H9 (cell line): ENCODE measurements at regions not wholly inside any gene's neighbourhood (a gene's known extent, or its start where the extent isn't known, plus 50 kb on each side); places are given as distances from the start of the nearest gene placed in this dataset.

Experiments used
- DNase-seq: peaks from one replicate; pipeline ENCODE4 v3.0.0-alpha.2; 2017
- H2AFZ ChIP-seq: one replicate; pipeline ENCODE4 v1.6.1; 2013; ENCODE audit warnings: mild to moderate bottlenecking, low read length, control low read depth, moderate library complexity
- H2AK5ac ChIP-seq: 2 replicates; pipeline ENCODE4 v1.6.1; 2013; ENCODE audit warnings: low read length, control low read depth, mixed read lengths; ENCODE audit not compliant: insufficient read length
- H2BK120ac ChIP-seq: one replicate; pipeline ENCODE4 v1.6.1; 2013; ENCODE audit warnings: low read depth, mild to moderate bottlenecking, low read length, control low read depth, inconsistent platforms; ENCODE audit not compliant: poor library complexity, severe bottlenecking
- H2BK12ac ChIP-seq: 2 replicates; pipeline ENCODE4 v1.6.1; 2013; ENCODE audit warnings: low read length, control low read depth, mixed read lengths, low read depth; ENCODE audit not compliant: insufficient read length
- H2BK15ac ChIP-seq: 2 replicates; pipeline ENCODE4 v1.6.1; 2013; ENCODE audit warnings: low read depth, low read length, control low read depth
- H2BK20ac ChIP-seq: one replicate; pipeline ENCODE4 v1.6.1; 2013; ENCODE audit warnings: low read depth, mild to moderate bottlenecking, low read length, control low read depth, inconsistent platforms; ENCODE audit not compliant: poor library complexity, severe bottlenecking
- H2BK5ac ChIP-seq: 2 replicates; pipeline ENCODE4 v1.6.1; 2013; ENCODE audit warnings: low read length, control low read depth, mixed read lengths; ENCODE audit not compliant: insufficient read length
- H3K14ac ChIP-seq: 2 replicates; pipeline ENCODE4 v1.6.1; 2013; ENCODE audit warnings: low read length, control low read depth; ENCODE audit not compliant: insufficient read depth
- H3K18ac ChIP-seq: 2 replicates; pipeline ENCODE4 v1.6.1; 2013; ENCODE audit warnings: low read depth, mild to moderate bottlenecking, mixed read lengths, low read length, control low read depth; ENCODE audit not compliant: insufficient read length
- H3K23ac ChIP-seq: 2 replicates; pipeline ENCODE4 v1.6.1; 2013; ENCODE audit warnings: low read length, control low read depth, mixed read lengths, low read depth; ENCODE audit not compliant: insufficient read length
- H3K23me2 ChIP-seq: 2 replicates; pipeline ENCODE4 v1.6.1; 2013; ENCODE audit warnings: low read depth, mild to moderate bottlenecking, mixed read lengths, low read length, control low read depth; ENCODE audit not compliant: insufficient read length, poor library complexity, severe bottlenecking
- H3K27ac ChIP-seq: 2 replicates; pipeline ENCODE4 v1.5.1; 2013; ENCODE audit warnings: low read length, control low read depth, mixed read lengths, low read depth; ENCODE audit not compliant: insufficient read length
- H3K27me3 ChIP-seq: 2 replicates; pipeline ENCODE4 v1.6.1; 2013; ENCODE audit warnings: low read length, control low read depth, inconsistent platforms; ENCODE audit not compliant: insufficient read depth
- H3K4ac ChIP-seq: 2 replicates; pipeline ENCODE4 v1.6.1; 2013; ENCODE audit warnings: low read depth, mild to moderate bottlenecking, control low read depth, inconsistent platforms, low read length, moderate library complexity
- H3K4me1 ChIP-seq: 2 replicates; pipeline ENCODE4 v1.6.1; 2013; ENCODE audit warnings: low read length, control low read depth, inconsistent platforms; ENCODE audit not compliant: insufficient read depth
- H3K4me2 ChIP-seq: 2 replicates; pipeline ENCODE4 v1.6.1; 2013; ENCODE audit warnings: low read length, control low read depth, mixed read lengths; ENCODE audit not compliant: insufficient read length, insufficient read depth
- H3K56ac ChIP-seq: 2 replicates; pipeline ENCODE4 v1.6.1; 2013; ENCODE audit warnings: low read depth, mild to moderate bottlenecking, mixed read lengths, low read length, control low read depth; ENCODE audit not compliant: insufficient read length
- H3K79me1 ChIP-seq: 2 replicates; pipeline ENCODE4 v1.6.1; 2013; ENCODE audit warnings: low read depth, mild to moderate bottlenecking, moderate library complexity, low read length, control low read depth, inconsistent platforms; ENCODE audit not compliant: insufficient read depth, poor library complexity, severe bottlenecking
- H3K79me2 ChIP-seq: 2 replicates; pipeline ENCODE4 v1.6.1; 2013; ENCODE audit warnings: low read length, control low read depth, inconsistent platforms; ENCODE audit not compliant: insufficient read depth
- H3K9ac ChIP-seq: 2 replicates; pipeline ENCODE4 v1.6.1; 2013; ENCODE audit warnings: low read length, control low read depth, mixed read lengths; ENCODE audit not compliant: insufficient read length; ENCODE audit errors: extremely low read depth
- H3K9me3 ChIP-seq: one replicate; pipeline ENCODE4 v1.6.1; 2013; ENCODE audit warnings: low read depth, low read length, inconsistent platforms; ENCODE audit not compliant: control insufficient read depth
- H3T11ph ChIP-seq: one replicate; pipeline ENCODE4 v1.6.1; 2013; ENCODE audit warnings: mild to moderate bottlenecking, low read length, control low read depth, inconsistent platforms
- H4K20me1 ChIP-seq: one replicate; pipeline ENCODE4 v1.6.1; 2013; ENCODE audit not compliant: control insufficient read depth, insufficient read length, insufficient read depth
- H4K5ac ChIP-seq: 2 replicates; pipeline ENCODE4 v1.6.1; 2013; ENCODE audit warnings: low read depth, mild to moderate bottlenecking, mixed read lengths, low read length, control low read depth; ENCODE audit not compliant: insufficient read length
- H4K8ac ChIP-seq: replicated peaks from 2 replicates; pipeline ENCODE4 v1.6.1; 2013; ENCODE audit warnings: low read length, control low read depth, mixed read lengths, low read depth; ENCODE audit not compliant: insufficient read length
- H4K91ac ChIP-seq: 2 replicates; pipeline ENCODE4 v1.6.1; 2013; ENCODE audit warnings: low read depth, mild to moderate bottlenecking, moderate library complexity, mixed read lengths, low read length, control low read depth; ENCODE audit not compliant: insufficient read length
- H3K27ac Mint-ChIP-seq, 3 experiments: 2 replicates in 2 of 3; 3 replicates in 1 of 3; pipeline ENCODE4 v1.8.0; 2020 to 2021; ENCODE audit warnings: mixed read lengths in 3 of 3, mild to moderate bottlenecking in 1 of 3, moderate library complexity in 1 of 3
- H3K27me3 Mint-ChIP-seq: 2 replicates; pipeline ENCODE4 v1.8.0; 2021; ENCODE audit warnings: low read depth, mild to moderate bottlenecking, moderate library complexity, mixed read lengths
- H3K36me3 Mint-ChIP-seq, 3 experiments: 2 replicates in 2 of 3; 3 replicates in 1 of 3; pipeline ENCODE4 v1.8.0; 2020 to 2021; ENCODE audit warnings: low read depth in 3 of 3, mixed read lengths in 3 of 3; ENCODE audit not compliant: insufficient read depth in 1 of 3
- H3K4me1 Mint-ChIP-seq, 2 experiments: 2 replicates each; pipeline ENCODE4 v1.8.0; 2020; ENCODE audit warnings: mixed read lengths in 2 of 2
- H3K4me3 Mint-ChIP-seq, 2 experiments: 2 replicates in 1 of 2; 3 replicates in 1 of 2; pipeline ENCODE4 v1.8.0; 2020 to 2021; ENCODE audit warnings: mild to moderate bottlenecking in 2 of 2, mixed read lengths in 2 of 2, moderate library complexity in 1 of 2
- H3K9me3 Mint-ChIP-seq, 2 experiments: 2 replicates in 1 of 2; 3 replicates in 1 of 2; pipeline ENCODE4 v1.8.0; 2020; ENCODE audit warnings: mild to moderate bottlenecking in 2 of 2, mixed read lengths in 2 of 2, moderate library complexity in 1 of 2
- CTCF ChIP-seq: fragments of 200-600 bp; sonication (generic); conservative IDR thresholded peaks from 3 replicates; pipeline ENCODE4 v1.8.0; 2021; ENCODE audit warnings: antibody characterized with exemption, mild to moderate bottlenecking
- WGBS: extraction: QIAGEN DNeasy Blood & Tissue Kit; methylation state at CpG from one replicate; pipeline ENCODE4 v1.1.7; 2013; ENCODE audit warnings: missing lambda C conversion rate, low lambda C conversion rate, mixed read lengths; ENCODE audit not compliant: insufficient read length; ENCODE audit errors: extremely low coverage; 5-methylcytosine and 5-hydroxymethylcytosine counted together

GRCh38 chr13:97569841-97570240, 135.9 kb downstream of the RAP2A start:
- Mint-ChIP-seq H3K9me3 (no peaks in the 10 kb centered on the region), H3K36me3 (no peaks in the 10 kb centered on the region), H3K4me3 (peak overlapping the region in 1 of 2 experiments; percentile 3; a peak in 1 of 5 replicates), H3K27me3 (no peaks in the 10 kb centered on the region; the same call in 1 of the 2 replicates), H3K4me1 (peaks cover 38 to 40% of the 10 kb centered on the region in 2 experiments), H3K27ac (peak overlapping the region in 2 of 3 experiments; percentile 2 to 10; a peak in 1 of 7 replicates)
- no peak for TF ChIP-seq CTCF
- no peak overlapping the region for H3K4ac ChIP-seq
- no CpG with 5 or more reads among the region's 8 CpGs for WGBS
- H3K79me2 ChIP-seq, result no peaks in the 10 kb centered on the region
- H2BK15ac ChIP-seq, result no peak overlapping the region
- peaks cover 4% of the 10 kb centered on the region; the same call in 1 of the 2 replicates for H3K4me1 ChIP-seq
- H4K91ac ChIP-seq, result no peak overlapping the region
- no peak overlapping the region for H3K56ac ChIP-seq
- no peak overlapping the region for H2BK5ac ChIP-seq
- no peak overlapping the region for H2BK20ac ChIP-seq
- H3K14ac ChIP-seq, result no peak overlapping the region
- no peak overlapping the region for H2AFZ ChIP-seq
- H4K8ac ChIP-seq, result no peak overlapping the region
- H2AK5ac ChIP-seq, result no peak overlapping the region
- H3K4me2 ChIP-seq, result no peak overlapping the region
- no peak overlapping the region for H3K18ac ChIP-seq
- H4K5ac ChIP-seq, result no peak overlapping the region
- no peak overlapping the region for H3K27ac ChIP-seq
- no peaks in the 10 kb centered on the region for H4K20me1 ChIP-seq
- no peaks in the 10 kb centered on the region for H3K9me3 ChIP-seq
- no peaks in the 10 kb centered on the region for H3K79me1 ChIP-seq
- no peaks in the 10 kb centered on the region for H3K23me2 ChIP-seq
- no peak overlapping the region for H3K23ac ChIP-seq
- H2BK120ac ChIP-seq, result no peak overlapping the region
- no peak overlapping the region for H2BK12ac ChIP-seq
- no peak overlapping the region for H3T11ph ChIP-seq
- H3K27me3 ChIP-seq, result no peaks in the 10 kb centered on the region
- no peak overlapping the region for H3K9ac ChIP-seq
- no peak for DNase-seq
